ENCODE measurements at regions not wholly inside any gene's neighbourhood (a gene's known extent, or its start where the extent isn't known, plus 50 kb on each side); places are given as distances from the start of the nearest gene placed in this dataset.

DNA sequence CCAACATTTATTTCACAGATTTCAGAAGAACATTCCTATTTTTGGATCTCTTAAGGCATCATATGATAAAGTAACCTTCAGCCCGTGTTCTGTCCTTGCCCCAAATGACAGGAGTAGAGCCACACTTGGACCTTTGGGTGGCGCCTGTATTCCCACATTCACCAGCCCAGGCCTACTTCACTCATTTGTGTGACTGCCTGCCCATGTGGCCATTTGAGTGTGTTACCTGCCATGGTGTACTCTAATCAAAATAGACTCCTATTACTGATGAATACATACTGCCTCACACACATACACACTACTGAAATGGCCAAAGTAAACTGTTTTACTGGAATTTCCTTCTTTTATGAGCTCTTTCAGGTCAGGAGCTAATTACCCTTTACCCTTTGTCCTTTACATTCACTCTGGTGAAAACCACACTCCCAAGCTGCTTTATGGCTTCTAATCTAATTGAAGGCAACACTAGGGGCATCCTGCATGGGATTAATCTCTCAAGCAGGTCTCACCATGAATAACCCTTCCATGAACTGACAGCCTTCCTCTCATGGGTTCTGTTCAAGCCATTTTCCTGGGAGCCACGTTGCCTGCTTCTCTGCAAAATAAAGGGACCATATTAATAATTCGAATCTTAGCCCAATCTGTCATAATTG is 271.0 kb upstream of the GALNT5 start:
- TF ChIP-seq POGZ (CRISPR knock-in tag; IDR thresholded peaks at IDR 0.05) (no peak), NAIF1 (CRISPR knock-in tag; IDR thresholded peaks at IDR 0.05; ENCODE audit: borderline replicate concordance) (no peak), ZNF510 (CRISPR knock-in tag; IDR thresholded peaks at IDR 0.05; ENCODE audit: low read depth) (no peak), ZNF33B (CRISPR knock-in tag; IDR thresholded peaks at IDR 0.05) (no peak), RXRB (CRISPR knock-in tag; IDR thresholded peaks at IDR 0.05; ENCODE audit: borderline replicate concordance) (no peak), FOXA1 (IDR thresholded peaks at IDR 0.05) (no peak), FOXA1 (CRISPR knock-in tag; IDR thresholded peaks at IDR 0.05) (no peak), NFIC (IDR thresholded peaks at IDR 0.05; ENCODE audit: low read length) (no peak), ZNF777 (CRISPR knock-in tag; IDR thresholded peaks at IDR 0.05) (no peak), SP140L (CRISPR knock-in tag; IDR thresholded peaks at IDR 0.05; ENCODE audit: borderline replicate concordance) (no peak)
- TF ChIP-seq, protein P1, sequence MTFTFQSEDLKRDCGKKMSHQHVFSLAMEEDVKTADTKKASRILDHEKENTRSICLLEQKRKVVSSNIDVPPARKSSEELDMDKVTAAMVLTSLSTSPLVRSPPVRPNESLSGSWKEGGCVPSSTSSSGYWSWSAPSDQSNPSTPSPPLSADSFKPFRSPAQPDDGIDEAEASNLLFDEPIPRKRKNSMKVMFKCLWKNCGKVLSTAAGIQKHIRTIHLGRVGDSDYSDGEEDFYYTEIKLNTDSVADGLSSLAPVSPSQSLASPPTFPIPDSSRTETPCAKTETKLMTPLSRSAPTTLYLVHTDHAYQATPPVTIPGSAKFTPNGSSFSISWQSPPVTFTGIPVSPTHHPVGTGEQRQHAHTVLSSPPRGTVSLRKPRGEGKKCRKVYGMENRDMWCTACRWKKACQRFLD (CRISPR knock-in tag; IDR thresholded peaks at IDR 0.05; ENCODE audit: borderline replicate concordance), result no peak
- TF ChIP-seq, protein P2, sequence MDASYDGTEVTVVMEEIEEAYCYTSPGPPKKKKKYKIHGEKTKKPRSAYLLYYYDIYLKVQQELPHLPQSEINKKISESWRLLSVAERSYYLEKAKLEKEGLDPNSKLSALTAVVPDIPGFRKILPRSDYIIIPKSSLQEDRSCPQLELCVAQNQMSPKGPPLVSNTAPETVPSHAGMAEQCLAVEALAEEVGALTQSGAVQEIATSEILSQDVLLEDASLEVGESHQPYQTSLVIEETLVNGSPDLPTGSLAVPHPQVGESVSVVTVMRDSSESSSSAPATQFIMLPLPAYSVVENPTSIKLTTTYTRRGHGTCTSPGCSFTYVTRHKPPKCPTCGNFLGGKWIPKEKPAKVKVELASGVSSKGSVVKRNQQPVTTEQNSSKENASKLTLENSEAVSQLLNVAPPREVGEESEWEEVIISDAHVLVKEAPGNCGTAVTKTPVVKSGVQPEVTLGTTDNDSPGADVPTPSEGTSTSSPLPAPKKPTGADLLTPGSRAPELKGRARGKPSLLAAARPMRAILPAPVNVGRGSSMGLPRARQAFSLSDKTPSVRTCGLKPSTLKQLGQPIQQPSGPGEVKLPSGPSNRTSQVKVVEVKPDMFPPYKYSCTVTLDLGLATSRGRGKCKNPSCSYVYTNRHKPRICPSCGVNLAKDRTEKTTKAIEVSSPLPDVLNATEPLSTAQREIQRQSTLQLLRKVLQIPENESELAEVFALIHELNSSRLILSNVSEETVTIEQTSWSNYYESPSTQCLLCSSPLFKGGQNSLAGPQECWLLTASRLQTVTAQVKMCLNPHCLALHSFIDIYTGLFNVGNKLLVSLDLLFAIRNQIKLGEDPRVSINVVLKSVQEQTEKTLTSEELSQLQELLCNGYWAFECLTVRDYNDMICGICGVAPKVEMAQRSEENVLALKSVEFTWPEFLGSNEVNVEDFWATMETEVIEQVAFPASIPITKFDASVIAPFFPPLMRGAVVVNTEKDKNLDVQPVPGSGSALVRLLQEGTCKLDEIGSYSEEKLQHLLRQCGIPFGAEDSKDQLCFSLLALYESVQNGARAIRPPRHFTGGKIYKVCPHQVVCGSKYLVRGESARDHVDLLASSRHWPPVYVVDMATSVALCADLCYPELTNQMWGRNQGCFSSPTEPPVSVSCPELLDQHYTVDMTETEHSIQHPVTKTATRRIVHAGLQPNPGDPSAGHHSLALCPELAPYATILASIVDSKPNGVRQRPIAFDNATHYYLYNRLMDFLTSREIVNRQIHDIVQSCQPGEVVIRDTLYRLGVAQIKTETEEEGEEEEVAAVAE (CRISPR knock-in tag; IDR thresholded peaks at IDR 0.05; ENCODE audit: borderline replicate concordance), result no peak
- intact Hi-C loops (cut with micrococcal nuclease; ENCODE audit: unreplicated experiment) (no loop called here), in situ Hi-C loops (cut with HindIII; ENCODE audit: extremely low pct_ligation_motif_present, low pct_unique_long_range_greater_than_20kb) (no loop called here)
- Histone ChIP-seq H3K79me2 (ENCODE audit: insufficient read depth, low read length) (no peaks in the 10 kb centered on the region), H3K4me1 (ENCODE audit: insufficient read depth, low read length) (no peaks in the 10 kb centered on the region), H3K9me3 (ENCODE audit: low read length) (no peaks in the 10 kb centered on the region), H3K27me3 (ENCODE audit: control insufficient read depth in 1 of 2, insufficient read depth in 2 of 2, low read length in 2 of 2) (no peaks in the 10 kb centered on the region; a peak in 1 of 5 replicates), H3K4me3 (replicated peaks in 1 of 3; ENCODE audit: insufficient read depth in 1 of 3, low read depth in 2 of 3, low read length in 3 of 3) (no peak overlapping the region), H4K20me1 (ENCODE audit: insufficient read depth, low read length) (no peaks in the 10 kb centered on the region), H3K36me3 (replicated peaks in 1 of 2; ENCODE audit: control insufficient read depth in 1 of 2, insufficient read depth in 2 of 2, low read length in 2 of 2) (no peaks in the 10 kb centered on the region), H3K27ac (ENCODE audit: extremely low read length, insufficient read depth, low read length) (no peak overlapping the region), H3K4me2 (ENCODE audit: low read depth, low read length) (no peak overlapping the region), H3K9ac (ENCODE audit: insufficient read depth, low read depth, low read length) (no peak overlapping the region), H2AFZ (ENCODE audit: low read length) (no peak overlapping the region)
- POLR2A ChIA-PET, result no interaction called here
- 4% methylated on average over 4 of the region's 4 CpGs for WGBS (ENCODE audit: low lambda C conversion rate)
- CTCF ChIA-PET (ENCODE audit: low intra/inter-chr PET ratio, low total read pairs), result no interaction called here
- DNase-seq (ENCODE audit: low spot score), result peak; percentile 6
- BruUV-seq (replicated peaks), result no TSS peak
- peak; percentile 69 for ATAC-seq
- no peak for FAIRE-seq

Data from HepG2 (cell line).